Stimulated activated CD4-positive, alpha-beta T cell treated with anti-CD3 and anti-CD28 coated beads, Interleukin-15, amount 100 ng/mL, for 24 hours (primary cell): ENCODE measurements at regions not wholly inside any gene's neighbourhood (a gene's known extent, or its start where the extent isn't known, plus 50 kb on each side); places are given as distances from the start of the nearest gene placed in this dataset.
A peak's percentile ranks its signal among the peaks of the same experiment; 100 is the strongest.
"Not testable (repeated sequence)": the region's sequence is repeated elsewhere in the genome, so short reads cannot be mapped to it uniquely, and the experiment has no call there.

ENCODE experiments used
- DNase-seq: peaks from one replicate; pipeline ENCODE4 v3.0.0-alpha.2; 2020

DNA sequence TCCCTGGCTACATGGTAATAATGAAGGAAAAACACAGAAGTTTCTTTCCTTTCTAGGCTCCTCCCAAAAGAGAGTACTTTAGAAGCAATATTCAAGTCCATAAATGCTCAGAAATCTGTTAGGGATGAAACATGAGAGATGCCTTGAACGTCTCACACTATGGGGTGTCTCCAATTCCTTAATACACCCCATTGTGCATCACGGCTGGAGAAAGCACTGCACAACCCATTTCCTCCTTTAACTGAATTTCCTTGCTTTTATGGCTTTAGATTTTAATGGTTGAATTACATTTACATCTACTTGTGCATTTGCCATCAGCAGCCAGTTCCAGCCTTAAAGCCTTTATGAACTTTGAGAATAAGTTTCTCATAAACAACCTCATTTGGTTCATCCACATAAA lies 498.9 kb upstream of the PTBP2 start:
- no peak for DNase-seq

DNA sequence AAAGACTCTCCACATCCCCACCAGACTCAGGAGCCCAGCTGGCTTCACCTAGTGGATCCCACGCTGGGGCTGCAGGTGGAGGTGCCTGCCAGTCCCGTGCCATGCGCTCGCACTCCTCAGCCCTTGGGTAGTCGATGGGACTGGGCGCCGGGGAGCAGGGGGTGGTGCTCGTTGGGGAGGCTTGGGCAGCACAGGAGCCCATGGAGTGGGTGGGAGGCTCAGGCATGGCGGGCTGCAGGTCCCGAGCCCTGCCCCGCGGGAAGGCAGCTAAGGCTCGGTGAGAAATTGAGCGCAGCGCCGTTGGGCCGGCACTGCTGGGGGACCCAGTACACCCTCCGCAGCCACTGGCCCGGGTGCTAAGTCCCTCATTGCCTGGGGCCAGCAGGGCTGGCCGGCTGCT lies 497.4 kb upstream of the PTBP2 start:
- not testable (repeated sequence) for DNase-seq

DNA sequence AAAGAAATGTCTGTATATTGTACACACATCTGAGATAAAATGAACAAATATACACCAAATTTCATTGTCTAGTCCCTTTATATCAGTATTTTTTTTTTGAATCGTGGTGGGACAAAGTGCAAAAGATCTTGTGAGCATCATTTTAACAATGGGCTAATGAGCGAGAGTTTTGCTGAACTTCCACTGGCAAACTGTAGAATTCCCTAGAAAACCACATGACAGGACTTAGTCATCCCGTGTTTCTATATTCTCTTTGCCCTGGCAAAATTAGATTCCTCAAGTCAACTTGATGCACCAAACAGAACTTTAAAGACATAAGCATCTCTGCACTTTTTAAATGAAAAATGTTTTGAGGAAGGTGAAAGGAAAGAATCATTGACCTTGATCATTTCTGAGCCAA lies 488.2 kb upstream of the PTBP2 start:
- no peak for DNase-seq

DNA sequence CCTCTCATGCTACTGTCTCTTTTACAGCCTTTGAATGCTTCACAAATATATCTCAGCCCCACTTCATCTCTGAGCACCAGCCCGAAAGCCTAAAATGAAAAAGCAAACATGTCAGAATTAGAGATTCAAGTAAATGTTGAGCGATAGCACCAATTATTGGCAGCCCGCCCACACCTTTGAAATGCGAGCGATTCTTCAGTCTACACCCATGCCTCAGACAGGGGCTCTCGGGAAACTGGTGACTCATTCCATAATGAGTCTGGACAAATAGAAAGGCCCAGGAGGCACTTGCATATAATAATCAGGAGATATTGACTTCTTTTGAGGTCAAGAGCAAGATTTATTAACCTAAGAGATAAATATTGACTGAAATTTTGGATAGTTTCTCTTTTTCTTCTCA lies 487.3 kb upstream of the PTBP2 start:
- DNase-seq, result no peak

DNA sequence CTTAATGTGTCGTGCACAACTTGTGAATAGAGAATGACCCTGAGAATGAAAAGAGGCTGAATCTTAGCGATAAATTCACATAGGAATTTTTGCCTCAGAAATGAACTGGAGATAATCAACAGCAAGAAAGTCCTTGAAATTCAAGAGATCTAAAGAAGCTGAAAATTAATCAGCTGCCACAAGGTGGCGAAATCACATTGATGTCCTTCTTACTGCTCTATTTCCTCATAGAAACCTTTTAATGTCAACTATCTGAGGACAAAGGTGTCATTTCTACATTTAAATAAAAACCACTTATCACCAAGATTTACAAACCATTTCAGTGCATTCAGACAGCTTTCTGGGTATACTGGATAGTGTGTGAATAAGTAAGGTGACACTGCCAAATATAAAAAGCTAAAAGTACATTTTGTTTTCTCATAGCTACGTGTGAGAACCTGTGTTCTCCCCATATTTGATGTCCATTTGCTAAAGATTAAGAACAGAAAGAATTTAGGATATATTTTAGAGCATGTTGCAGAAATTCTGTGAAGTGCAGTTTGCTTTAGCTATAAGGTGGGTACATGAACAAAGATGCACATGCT lies 485.3 kb upstream of the PTBP2 start:
- peak; percentile 2 for DNase-seq

DNA sequence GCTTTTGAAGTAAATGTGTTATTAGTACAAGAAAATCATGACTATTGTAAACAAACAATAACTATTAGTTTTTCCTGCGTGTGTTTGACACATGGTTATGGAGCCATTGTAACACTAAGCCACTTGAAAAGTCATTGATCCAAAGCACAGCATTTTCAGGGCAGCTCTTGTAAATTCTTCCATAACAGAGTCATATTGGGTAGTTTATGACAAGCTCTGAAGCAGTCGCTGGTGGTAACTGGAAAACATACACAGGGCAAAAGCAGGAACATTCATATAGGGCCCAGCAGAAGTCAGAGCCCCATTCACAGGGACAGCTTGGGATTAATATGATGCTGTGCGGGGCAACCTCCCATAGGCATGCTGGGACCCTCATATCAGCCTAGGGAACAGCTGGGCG lies 483.2 kb upstream of the PTBP2 start:
- no peak for DNase-seq

DNA sequence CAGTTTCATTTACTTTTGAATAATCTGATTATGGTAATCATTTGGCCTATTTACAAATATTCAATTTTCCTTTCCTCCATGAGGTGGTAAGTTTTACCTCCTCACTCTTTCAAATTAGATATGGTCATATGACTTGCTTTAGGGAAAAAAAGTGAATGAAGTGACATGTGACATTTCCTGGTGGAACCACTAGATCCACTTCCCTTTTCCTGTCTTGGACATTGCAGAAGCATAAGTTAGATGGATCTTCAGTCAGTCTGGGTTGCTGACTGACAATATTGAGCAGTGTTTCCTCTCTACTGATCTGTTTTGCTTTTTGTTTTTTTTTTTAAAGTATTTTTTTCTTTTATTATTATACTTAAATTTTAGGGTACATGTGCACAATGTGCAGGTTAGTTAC lies 481.1 kb upstream of the PTBP2 start:
- no peak for DNase-seq

DNA sequence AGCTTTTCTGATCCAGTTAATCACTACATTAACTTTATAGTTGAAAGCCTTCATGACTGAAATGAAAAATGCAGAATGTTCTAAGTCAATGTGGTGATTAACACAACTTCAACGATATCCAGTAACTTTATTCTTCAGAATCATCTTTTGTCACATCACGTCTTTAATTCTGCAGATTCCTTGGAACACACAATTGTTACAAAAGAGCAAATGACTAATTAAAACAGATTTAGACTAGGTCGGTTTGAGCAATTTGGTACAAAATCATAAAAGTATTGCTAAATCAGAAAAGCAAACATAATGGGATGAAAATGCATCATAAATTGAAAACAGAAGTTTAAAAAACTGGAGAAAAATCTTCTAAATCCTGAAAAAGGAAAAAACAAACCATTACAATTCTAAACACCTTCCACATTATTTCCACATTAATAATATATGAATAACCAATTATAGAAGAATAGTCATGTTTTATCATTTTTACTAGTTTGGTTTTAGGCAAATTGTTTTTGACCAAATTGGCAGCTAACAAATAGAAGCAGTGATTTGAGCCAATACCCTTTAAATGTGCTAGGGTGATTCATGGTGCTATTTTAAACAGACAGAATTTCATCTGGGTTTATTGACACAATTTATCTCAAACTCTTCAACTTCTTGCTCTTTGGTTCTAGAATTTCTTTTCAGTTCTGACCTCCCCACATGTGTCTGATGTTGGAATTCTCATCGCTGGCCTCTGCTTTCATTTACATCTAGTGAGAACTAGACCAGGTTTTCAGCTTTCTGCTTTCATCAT lies 468.1 kb upstream of the PTBP2 start:
- DNase-seq, result no peak

DNA sequence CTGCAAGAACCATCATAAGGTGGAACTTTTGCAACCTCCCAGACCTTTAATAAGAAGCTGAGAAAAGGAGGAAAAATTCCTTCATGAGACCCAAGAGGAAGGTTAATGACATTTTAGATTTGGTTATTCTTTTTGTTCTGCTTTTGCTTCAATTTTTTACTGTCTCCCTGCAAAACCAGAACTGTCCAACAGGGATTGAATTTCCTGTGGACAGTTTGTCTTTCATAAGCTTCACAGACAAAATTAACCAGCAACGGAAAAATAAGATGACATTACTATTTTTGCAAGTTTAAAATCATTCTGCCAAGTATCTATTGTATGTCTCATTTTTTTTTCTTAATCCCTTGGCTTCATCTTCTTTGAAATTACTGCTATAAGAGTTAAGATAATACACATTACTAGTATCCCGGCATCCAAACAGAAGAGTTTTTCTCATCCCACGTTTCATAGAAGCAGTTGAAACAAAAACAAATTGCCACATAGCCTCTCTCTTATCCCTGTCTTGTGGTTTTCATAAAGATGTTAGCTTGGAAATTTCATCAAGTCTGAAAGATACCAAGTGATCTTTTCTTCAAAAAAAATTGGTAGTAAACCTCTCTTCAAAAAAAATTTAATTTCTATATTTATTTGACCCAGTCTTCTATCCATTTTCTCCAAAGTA lies 465.3 kb upstream of the PTBP2 start:
- DNase-seq, result no peak

DNA sequence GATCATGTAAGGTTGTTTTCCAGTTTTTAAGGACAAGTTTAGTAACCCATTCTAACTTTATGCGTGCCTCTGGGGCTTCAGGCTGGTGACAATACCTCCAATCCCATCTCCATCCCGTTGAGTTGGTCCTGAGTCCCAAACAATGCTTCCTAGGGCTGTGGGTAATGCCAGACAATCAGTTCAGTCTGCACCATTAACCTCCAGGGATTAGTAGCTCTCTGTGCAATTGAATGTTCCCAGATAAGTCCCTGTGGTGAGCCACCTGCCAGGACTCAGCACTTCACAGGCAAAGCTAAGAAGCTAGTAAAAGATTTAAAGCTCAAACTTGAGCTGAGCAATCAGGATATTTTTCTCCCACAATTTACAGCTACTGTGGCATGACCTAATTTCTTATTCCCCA lies 462.2 kb upstream of the PTBP2 start:
- no peak for DNase-seq

DNA sequence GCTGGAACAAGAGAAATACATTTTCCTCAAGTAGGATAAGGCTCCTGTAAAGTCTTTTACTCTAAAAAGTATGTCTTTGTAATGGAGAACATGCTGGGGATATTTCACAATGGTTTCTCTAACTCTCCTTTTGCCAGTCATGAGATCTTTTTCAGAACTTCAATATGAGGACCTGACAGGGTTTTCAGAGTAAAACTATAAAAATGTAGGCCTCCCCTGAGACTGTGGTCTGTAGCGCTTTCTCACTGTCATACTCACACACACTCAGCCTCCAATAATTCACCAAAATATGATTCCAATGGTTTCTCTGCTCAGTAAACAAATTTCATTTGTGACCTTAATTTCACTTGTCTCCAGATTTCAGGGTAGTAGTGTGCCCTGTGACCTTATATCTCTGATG lies 440.1 kb upstream of the PTBP2 start:
- DNase-seq, result no peak

DNA sequence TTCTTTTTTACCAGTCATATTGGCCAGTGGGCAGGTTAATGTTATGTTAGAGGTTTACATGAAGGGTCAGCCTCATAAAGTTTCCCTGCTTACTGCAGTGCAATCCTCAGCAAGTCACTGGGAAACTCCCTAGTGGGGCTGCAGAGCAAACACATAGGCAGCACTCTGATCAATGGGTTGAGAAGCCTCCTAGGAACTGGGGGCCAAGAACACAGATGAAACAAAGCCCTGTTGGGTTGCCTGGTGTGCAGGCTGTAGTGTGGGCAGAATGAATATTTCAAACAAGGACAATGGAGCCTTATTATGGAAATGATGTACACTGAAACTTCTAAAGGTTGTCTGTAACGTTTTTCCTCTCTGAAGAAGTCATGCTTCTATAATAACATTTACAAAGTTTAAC lies 431.6 kb upstream of the PTBP2 start:
- DNase-seq, result no peak

DNA sequence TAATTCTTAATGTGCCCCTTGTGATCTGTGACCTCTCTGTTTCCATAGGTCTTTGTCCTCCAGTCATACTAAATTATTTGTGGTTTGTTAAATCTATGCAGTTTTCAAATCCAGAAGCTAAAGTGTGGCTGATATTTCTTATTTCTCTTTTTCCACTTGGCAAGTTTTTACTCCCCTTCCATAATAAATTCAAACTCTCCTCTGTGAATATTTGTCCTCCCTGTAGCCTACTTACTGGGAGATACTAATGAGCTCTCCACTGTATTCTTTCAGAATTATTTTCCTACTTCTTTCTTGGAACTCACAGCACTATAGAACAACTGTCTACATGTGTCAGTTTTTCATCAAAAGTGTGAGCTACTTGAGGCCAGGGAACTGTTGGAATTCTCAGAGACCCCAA lies 430.8 kb upstream of the PTBP2 start:
- no peak for DNase-seq

DNA sequence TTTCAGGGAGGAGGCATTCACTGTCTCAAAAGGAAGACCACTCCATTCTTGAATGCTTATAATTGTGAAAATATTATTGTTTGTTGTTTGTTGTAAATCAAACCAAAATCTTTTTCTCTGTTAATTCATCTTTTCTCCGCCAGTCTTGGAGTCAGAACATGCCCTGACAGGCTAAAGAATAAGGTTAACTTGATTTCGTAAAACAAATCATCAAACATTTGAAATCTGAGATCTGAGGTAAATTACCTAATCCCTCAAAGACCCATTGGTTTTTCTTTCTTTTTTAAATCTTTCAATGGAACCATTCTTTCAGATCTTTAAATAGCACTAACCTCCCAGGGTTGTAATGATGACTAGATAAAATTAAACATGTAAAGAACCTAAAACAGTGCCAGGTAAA lies 430.1 kb upstream of the PTBP2 start:
- DNase-seq, result no peak

DNA sequence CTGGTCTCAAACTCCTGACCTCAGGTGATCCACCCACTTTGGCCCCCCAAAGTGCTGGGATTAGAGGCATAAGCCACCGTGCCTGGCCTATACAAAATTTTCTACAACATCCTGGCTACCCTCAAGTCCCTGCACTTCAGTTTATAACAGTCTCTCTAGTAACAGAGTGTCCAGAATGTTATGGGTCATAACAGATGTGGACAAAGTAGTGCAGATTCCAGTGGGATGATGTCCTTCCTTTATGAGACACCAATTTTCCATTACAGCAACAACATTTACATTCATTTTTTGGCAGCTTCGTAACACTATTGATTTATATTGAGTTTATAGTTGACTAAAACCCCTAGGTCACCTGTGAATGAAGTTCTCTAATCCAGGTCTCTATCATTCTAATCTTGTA lies 429.4 kb upstream of the PTBP2 start:
- no peak for DNase-seq

DNA sequence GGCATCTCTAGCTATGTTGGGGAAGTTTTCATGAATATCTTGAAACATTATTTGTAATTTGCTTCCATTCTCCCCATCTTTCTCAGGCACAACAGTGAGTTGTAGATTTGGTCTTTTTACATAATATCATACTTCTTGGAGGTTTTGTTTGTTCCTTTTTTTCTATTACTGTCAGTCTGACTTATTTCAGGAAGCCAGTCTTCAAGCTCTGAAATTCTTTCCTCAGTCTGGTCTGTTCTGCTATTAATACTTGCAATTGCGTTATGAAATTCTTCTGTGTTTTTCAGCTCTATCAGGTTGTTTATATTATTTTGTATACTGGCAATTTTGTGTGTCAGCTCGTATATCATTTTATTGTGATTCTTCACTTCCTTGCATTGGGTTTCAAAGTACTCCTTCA lies 424.6 kb upstream of the PTBP2 start:
- no peak for DNase-seq

DNA sequence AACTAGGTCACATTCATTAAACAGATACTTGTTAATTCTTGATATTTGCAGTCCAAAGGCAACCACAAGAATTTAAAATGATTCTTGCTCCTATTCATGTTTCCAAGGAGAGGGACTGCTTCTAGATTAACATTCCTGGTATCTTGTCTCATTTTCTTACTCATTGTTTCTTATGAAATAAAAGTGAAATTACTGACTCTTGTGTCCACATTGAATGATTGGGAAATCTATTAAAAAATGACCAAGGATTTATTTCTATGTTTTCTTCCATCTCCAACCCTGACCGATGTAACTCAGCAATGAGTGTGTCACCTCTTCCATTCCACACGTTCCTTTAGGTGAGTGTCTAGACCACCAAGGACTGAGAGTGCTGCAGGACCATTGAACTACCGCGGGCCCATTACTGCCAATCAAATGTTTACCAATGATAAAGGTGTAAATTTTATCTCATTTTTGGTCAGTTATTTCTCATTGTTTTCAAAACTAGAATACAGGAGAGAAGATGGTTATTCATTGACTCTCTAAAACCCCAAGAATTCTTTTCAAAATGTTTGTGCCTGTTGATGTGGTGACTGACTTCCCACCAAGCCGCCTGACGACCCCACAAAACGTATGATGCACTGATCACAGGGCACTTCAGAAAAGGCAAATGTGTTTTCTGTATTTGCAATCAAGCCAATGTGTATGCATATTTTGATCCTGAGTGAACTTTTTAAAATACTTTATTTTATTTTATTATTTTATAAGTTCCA lies 414.6 kb upstream of the PTBP2 start:
- no peak for DNase-seq

DNA sequence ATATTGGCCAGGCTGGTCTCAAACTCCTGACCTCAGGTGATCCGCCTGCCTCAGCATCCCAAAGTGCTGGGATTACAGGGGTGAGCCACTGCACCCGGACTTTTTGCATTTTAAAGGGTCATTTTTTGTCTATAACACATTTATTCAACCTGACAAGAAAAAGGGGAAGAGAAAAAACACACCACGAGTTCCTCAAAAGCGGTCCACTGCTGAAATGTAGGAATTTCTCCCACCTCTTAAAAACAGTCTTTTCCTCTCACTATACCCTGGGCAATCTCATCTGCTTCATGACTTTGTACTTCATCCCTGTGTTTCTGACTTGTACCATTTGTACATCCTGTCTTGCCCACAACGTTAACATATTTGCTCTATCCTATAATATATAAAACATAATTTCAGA lies 413.3 kb upstream of the PTBP2 start:
- DNase-seq, result no peak

DNA sequence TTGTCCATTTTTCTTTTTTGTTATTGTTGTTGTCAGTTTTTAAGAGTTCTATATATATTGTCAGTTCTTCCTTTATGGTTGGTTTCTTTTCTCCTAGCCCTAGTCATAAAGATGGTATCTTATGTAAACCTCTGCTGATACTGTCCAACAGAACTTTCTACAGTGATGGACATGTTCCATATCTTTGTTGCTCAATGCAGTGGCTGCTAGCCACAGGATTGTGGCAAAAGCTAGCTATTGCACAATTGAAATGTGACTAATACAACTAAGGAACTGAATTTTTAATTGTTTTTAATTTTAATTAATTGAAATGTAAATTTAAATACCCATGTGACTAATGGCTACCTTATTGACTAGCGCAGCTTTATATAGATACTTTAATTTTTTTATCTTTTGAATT lies 411.8 kb upstream of the PTBP2 start:
- no peak for DNase-seq

DNA sequence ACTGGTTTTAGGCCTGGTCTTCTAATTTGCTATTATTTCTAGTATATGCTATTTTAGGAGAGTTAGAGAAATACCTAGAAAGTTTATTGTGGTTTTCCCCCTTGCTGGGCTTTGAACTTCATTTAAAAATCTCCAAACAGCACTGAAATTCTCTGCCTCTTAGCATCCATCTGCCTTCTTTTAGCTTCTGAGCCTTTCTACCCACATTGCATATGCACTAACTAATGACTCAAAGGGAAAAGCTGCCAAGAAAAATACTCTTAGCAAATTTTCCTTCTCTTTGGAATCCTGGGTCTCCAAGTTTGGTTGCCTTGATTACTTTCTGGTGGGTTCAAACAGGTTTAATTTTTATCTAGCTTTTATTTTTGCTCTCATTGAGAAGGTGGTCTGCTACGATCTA lies 408.4 kb upstream of the PTBP2 start:
- DNase-seq, result no peak

DNA sequence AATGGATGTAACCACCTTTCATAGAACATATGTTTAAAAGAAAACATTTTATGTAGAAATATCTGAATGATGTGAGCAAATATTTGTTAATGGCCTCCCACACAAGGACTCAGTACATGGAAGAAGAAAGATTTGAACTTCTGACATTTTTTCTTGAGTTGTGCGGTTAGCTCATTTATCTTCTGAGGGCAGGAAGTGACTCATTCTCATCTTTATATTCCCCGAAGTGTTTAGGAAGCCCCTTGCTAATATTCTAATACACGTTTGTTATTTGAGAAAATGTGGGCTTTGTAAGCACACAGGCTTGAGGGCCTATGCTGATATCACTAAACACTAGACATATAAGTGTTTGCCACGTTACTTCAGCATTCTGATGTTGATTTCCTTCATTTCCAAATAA lies 392.5 kb upstream of the PTBP2 start:
- no peak for DNase-seq

DNA sequence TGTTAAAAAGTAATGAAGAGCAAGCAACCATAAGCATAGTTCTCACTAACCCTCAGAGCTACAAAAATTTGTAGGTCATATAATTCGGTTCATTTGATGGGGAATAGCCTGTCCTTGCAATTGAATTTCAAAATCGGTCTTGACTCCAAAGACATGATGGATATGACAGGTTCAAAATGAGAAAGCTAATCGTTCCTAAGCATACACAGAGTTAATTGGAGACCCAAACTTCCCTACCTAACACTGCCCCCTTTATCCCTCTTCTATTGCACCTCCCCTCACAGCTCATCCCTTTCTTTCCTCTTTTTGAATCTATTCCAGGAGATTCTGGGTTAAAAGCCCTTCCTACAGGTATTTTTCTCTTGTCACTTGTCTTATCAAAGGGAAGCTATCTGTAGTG lies 390.0 kb upstream of the PTBP2 start:
- no peak for DNase-seq

DNA sequence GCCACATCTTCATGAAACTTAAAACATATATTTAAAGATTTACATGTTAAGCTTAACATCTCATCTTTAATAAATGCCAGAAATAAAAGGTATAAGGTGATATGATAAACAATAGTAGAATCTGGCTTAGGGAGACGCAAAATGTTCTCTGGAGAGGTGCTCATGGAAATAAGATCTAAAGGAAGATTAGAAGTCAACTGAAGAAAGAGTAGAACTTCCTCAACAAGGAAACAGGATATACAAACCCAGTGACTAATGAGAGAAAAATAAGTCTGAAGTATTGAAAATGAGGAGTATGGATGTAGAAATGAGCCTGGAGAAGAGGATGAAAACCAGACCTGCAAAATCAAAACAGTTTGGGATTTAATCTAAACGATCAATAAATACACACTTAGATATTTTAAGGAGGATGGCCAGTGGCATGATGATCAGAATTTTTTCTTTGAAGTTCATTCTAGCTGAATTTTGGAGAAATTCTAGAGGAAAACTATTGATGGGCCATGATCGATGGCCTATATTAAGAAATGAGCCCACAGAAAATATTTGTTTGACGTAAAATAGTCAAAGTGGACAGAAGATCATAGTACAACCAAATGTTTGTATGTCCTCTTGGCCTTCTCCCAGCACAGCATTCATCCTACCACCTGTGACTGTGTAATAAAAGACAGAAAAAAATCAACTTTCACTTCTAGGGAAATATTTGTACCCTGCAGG lies 387.9 kb upstream of the PTBP2 start:
- DNase-seq, result no peak
